ENCODE measurements at regions not wholly inside any gene's neighbourhood (a gene's known extent, or its start where the extent isn't known, plus 50 kb on each side); places are given as distances from the start of the nearest gene placed in this dataset.
"Not testable (repeated sequence)": the region's sequence is repeated elsewhere in the genome, so short reads cannot be mapped to it uniquely, and the experiment has no call there.

- CTCF ChIA-PET, result no interaction called here
Observed at GRCh38 chr4:100869276-100869675, 351.5 kb upstream of the EMCN start.

GRCh38 chr4:100868281-100868680, 350.5 kb upstream of the EMCN start:
- ATAC-seq; H3K4me2 ChIP-seq (ENCODE audit: low read length); H3K9me3 ChIP-seq (ENCODE audit: control insufficient read depth in 1 of 2, insufficient read depth in 1 of 2, low read depth in 1 of 2, low read length in 2 of 2); H3K36me3 ChIP-seq (ENCODE audit: control insufficient read depth in 1 of 2, insufficient read depth in 2 of 2, low read length in 2 of 2); H4K20me1 ChIP-seq (ENCODE audit: insufficient read depth); H3K9ac ChIP-seq (ENCODE audit: low read length); POLR2A ChIA-PET; DNase-seq (ENCODE audit: low read depth, low spot score); RAD21 ChIA-PET (ENCODE audit: low non-redundant PET in 1 of 2, low total read pairs in 2 of 2, uncharacterized antibody in 2 of 2, unreplicated experiment in 2 of 2); BruUV-seq (replicated peaks); H3K4me3 ChIP-seq (replicated peaks in 1 of 2; ENCODE audit: low read depth in 1 of 2, low read length in 2 of 2); CTCF ChIA-PET; H3K27me3 ChIP-seq (ENCODE audit: insufficient read depth, low read length); intact Hi-C loops (cut with micrococcal nuclease); H3K4me1 ChIP-seq (ENCODE audit: control insufficient read depth in 1 of 2, insufficient read depth in 2 of 2, low read length in 2 of 2); H3K27ac ChIP-seq (ENCODE audit: low read depth, low read length); H3K79me2 ChIP-seq (ENCODE audit: insufficient read depth, low read length); H3K9me2 ChIP-seq (ENCODE audit: insufficient read depth); H2AFZ ChIP-seq (ENCODE audit: low read depth, low read length, poor library complexity, severe bottlenecking): not testable (repeated sequence)

More at GRCh38 chr4:100869276-100869675, 351.5 kb upstream of the EMCN start:
- Histone ChIP-seq H3K9me3 (ENCODE audit: control insufficient read depth in 1 of 2, insufficient read depth in 1 of 2, low read depth in 1 of 2, low read length in 2 of 2) (no peaks in the 10 kb centered on the region), H3K36me3 (ENCODE audit: control insufficient read depth in 1 of 2, insufficient read depth in 2 of 2, low read length in 2 of 2) (no peaks in the 10 kb centered on the region), H3K4me2 (ENCODE audit: low read length) (no peak overlapping the region), H3K9me2 (ENCODE audit: insufficient read depth) (no peaks in the 10 kb centered on the region), H3K4me3 (replicated peaks in 1 of 2; ENCODE audit: low read depth in 1 of 2, low read length in 2 of 2) (no peak overlapping the region), H3K79me2 (ENCODE audit: insufficient read depth, low read length) (no peaks in the 10 kb centered on the region), H3K9ac (ENCODE audit: low read length) (no peak overlapping the region), H3K4me1 (ENCODE audit: control insufficient read depth in 1 of 2, insufficient read depth in 2 of 2, low read length in 2 of 2) (no peaks in the 10 kb centered on the region), H2AFZ (ENCODE audit: low read depth, low read length, poor library complexity, severe bottlenecking) (no peak overlapping the region), H4K20me1 (ENCODE audit: insufficient read depth) (no peaks in the 10 kb centered on the region), H3K27me3 (ENCODE audit: insufficient read depth, low read length) (no peaks in the 10 kb centered on the region), H3K27ac (ENCODE audit: low read depth, low read length) (no peak overlapping the region)
- intact Hi-C loops (cut with micrococcal nuclease), result no loop called here
- no TSS peak for BruUV-seq (replicated peaks)
- ATAC-seq (no peak), DNase-seq (ENCODE audit: low read depth, low spot score) (no peak)
- RAD21 ChIA-PET (ENCODE audit: low non-redundant PET in 1 of 2, low total read pairs in 2 of 2, uncharacterized antibody in 2 of 2, unreplicated experiment in 2 of 2), result no interaction called here
- POLR2A ChIA-PET, result no interaction called here
- TF ChIP-seq ELF1 (IDR thresholded peaks at IDR 0.05; ENCODE audit: borderline replicate concordance, low read depth) (no peak), POLR2AphosphoS5 (IDR thresholded peaks at IDR 0.05; ENCODE audit: low read depth, low read length) (no peak), JUND (IDR thresholded peaks at IDR 0.05) (no peak), TCF7L2 (IDR thresholded peaks at IDR 0.05; ENCODE audit: borderline replicate concordance, extremely low read depth, insufficient read depth, insufficient read length) (no peak), FOSL1 (IDR thresholded peaks at IDR 0.05; ENCODE audit: low read depth) (no peak), SP1 (IDR thresholded peaks at IDR 0.05; ENCODE audit: low read depth) (no peak), ATF3 (IDR thresholded peaks at IDR 0.05) (no peak), CEBPB (IDR thresholded peaks at IDR 0.05; ENCODE audit: low read depth) (no peak), YY1 (IDR thresholded peaks at IDR 0.05; ENCODE audit: extremely low read depth, insufficient replicate concordance, low read depth, low read length) (no peak), EZH2 (IDR thresholded peaks at IDR 0.05) (no peak), POLR2A (IDR thresholded peaks at IDR 0.05; ENCODE audit: borderline replicate concordance, extremely low read depth, insufficient read depth, insufficient read length) (no peak), EGR1 (IDR thresholded peaks at IDR 0.05; ENCODE audit: low read depth) (no peak), SRF (IDR thresholded peaks at IDR 0.05; ENCODE audit: low read depth) (no peak), ZBTB33 (IDR thresholded peaks at IDR 0.05; ENCODE audit: extremely low read depth, insufficient replicate concordance, low read length) (no peak), ZFX (IDR thresholded peaks at IDR 0.05) (no peak), SIN3A (IDR thresholded peaks at IDR 0.05; ENCODE audit: low read depth) (no peak), RAD21 (IDR thresholded peaks at IDR 0.05; ENCODE audit: low read depth) (no peak)
- TF ChIP-seq, protein P1, sequence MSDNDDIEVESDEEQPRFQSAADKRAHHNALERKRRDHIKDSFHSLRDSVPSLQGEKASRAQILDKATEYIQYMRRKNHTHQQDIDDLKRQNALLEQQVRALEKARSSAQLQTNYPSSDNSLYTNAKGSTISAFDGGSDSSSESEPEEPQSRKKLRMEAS (IDR thresholded peaks at IDR 0.05), result no peak
